Vagina (tissue), 2 donors: ENCODE measurements at regions not wholly inside any gene's neighbourhood (a gene's known extent, or its start where the extent isn't known, plus 50 kb on each side); places are given as distances from the start of the nearest gene placed in this dataset.

ENCODE experiments used
- CTCF ChIP-seq, 3 experiments: fragments of 450-650 bp in 2 of 3; fragments of 200-600 bp in 1 of 3; sonication (generic) in 1 of 3; IDR thresholded peaks; one replicate each; pipeline ENCODE4 v1.5.1; 2017 to 2019; ENCODE audit warnings: antibody characterized with exemption in 3 of 3, mild to moderate bottlenecking in 2 of 3, moderate library complexity in 2 of 3
- POLR2A ChIP-seq, 2 donors: fragments of 450-650 bp; IDR thresholded peaks; one replicate each; pipeline ENCODE4 v1.6.1; 2017; ENCODE audit warnings: antibody characterized with exemption in 2 of 2, mild to moderate bottlenecking in 2 of 2, moderate library complexity in 2 of 2

DNA sequence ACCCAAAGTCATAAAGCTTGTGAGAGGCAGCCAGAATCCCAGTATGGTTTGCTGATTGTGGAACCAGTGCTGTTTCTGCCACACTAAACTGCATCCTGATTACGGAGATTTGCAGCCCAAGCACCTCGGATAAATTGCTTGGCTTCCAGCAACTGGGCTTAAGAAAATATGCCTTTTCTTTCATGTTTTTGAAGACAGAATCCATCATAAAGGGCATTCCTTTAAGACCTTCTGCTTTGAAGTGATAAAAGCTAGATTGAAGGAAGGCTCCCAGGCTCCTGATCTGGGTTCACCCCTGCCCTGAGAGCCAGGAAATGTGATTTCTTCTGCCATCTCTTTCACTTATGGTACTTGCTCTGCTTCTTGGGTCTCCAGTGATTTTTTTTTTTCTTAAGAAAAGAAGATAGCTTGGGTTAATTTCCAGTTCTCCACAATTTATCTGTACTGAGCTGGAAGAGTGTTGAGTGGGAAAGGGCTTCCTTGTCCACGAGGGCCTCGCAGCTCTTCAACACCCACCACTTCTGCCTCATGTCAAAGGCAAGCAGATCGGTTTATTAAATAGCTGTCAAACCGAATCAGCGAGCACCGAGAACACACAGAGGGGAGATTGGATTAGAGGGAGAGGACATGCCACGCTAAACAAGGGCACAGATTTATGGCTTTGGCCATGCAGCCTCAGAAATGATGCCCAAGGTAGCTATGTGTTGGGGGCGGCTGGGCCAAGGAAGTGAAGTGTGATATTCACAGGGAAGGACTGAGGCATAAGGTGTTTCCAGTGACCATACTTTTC, 94.9 kb upstream of the TBX20 start:
- no peak for TF ChIP-seq POLR2A (IDR thresholded peaks at IDR 0.05)
- no peak for TF ChIP-seq CTCF (IDR thresholded peaks at IDR 0.05)
